ENCODE measurements at regions not wholly inside any gene's neighbourhood (a gene's known extent, or its start where the extent isn't known, plus 50 kb on each side); places are given as distances from the start of the nearest gene placed in this dataset.

GRCh38 chr2:57542081-57542480 lies 504.5 kb upstream of the VRK2 start:
- intact Hi-C loops (cut with micrococcal nuclease; ENCODE audit: unreplicated experiment) = no loop called here
- H3F3A ChIP-seq (ENCODE audit: insufficient read depth, low read depth) = no peaks in the 10 kb centered on the region
- H3K4me1 ChIP-seq (replicated peaks; ENCODE audit: insufficient read depth) = no peaks in the 10 kb centered on the region
- no peaks in the 10 kb centered on the region for H3K36me3 ChIP-seq (ENCODE audit: low read depth)
- no peak overlapping the region for H3K4me3 ChIP-seq
- TF ChIP-seq EZH2 (IDR thresholded peaks at IDR 0.05; ENCODE audit: low read depth) (no peak), CTCF (conservative IDR thresholded peaks at IDR 0.05) (no peak)
- no TSS peak for BruUV-seq (replicated peaks)
- DNase-seq = no peak
- no peaks in the 10 kb centered on the region for H3K79me2 ChIP-seq (ENCODE audit: low read depth)
- ChIA-PET CTCF (no interaction called here), POLR2A (ENCODE audit: unreplicated experiment) (no interaction called here)
- no peaks in the 10 kb centered on the region for H3K9me3 ChIP-seq (ENCODE audit: insufficient read depth, low read depth)
- H3K27me3 ChIP-seq (ENCODE audit: insufficient read depth, low read depth) = no peaks in the 10 kb centered on the region
- no peak overlapping the region for H2AFZ ChIP-seq
- H3K4me2 ChIP-seq = no peak overlapping the region
- H3K9me2 ChIP-seq (ENCODE audit: insufficient read depth) = no peaks in the 10 kb centered on the region
- no peaks in the 10 kb centered on the region for H4K20me1 ChIP-seq (ENCODE audit: insufficient read depth)
- no peak overlapping the region for H3K27ac ChIP-seq

GRCh38 chr2:57543211-57543610 lies 503.4 kb upstream of the VRK2 start:
- no peaks in the 10 kb centered on the region for H4K20me1 ChIP-seq (ENCODE audit: insufficient read depth)
- no peaks in the 10 kb centered on the region for H3K36me3 ChIP-seq (ENCODE audit: low read depth)
- H3K4me2 ChIP-seq = no peak overlapping the region
- no TSS peak for BruUV-seq (replicated peaks)
- no peaks in the 10 kb centered on the region for H3K27me3 ChIP-seq (ENCODE audit: insufficient read depth, low read depth)
- H3K4me1 ChIP-seq (replicated peaks; ENCODE audit: insufficient read depth) = no peaks in the 10 kb centered on the region
- intact Hi-C loops (cut with micrococcal nuclease; ENCODE audit: unreplicated experiment) = no loop called here
- no peak for TF ChIP-seq EZH2 (IDR thresholded peaks at IDR 0.05; ENCODE audit: low read depth)
- no peak for TF ChIP-seq CTCF (conservative IDR thresholded peaks at IDR 0.05)
- ChIA-PET POLR2A (ENCODE audit: unreplicated experiment) (no interaction called here), CTCF (no interaction called here)
- no peak overlapping the region for H2AFZ ChIP-seq
- DNase-seq = no peak
- no peaks in the 10 kb centered on the region for H3K9me3 ChIP-seq (ENCODE audit: insufficient read depth, low read depth)
- no peaks in the 10 kb centered on the region for H3K79me2 ChIP-seq (ENCODE audit: low read depth)
- no peaks in the 10 kb centered on the region for H3F3A ChIP-seq (ENCODE audit: insufficient read depth, low read depth)
- H3K27ac ChIP-seq = no peak overlapping the region
- H3K9me2 ChIP-seq (ENCODE audit: insufficient read depth) = no peaks in the 10 kb centered on the region
- no peak overlapping the region for H3K4me3 ChIP-seq

- Histone ChIP-seq H2AFZ (no peak overlapping the region), H3K4me2 (no peak overlapping the region), H4K20me1 (ENCODE audit: insufficient read depth) (no peaks in the 10 kb centered on the region), H3K4me3 (no peak overlapping the region), H3K27me3 (ENCODE audit: insufficient read depth, low read depth) (no peaks in the 10 kb centered on the region), H3F3A (ENCODE audit: insufficient read depth, low read depth) (no peaks in the 10 kb centered on the region), H3K36me3 (ENCODE audit: low read depth) (no peaks in the 10 kb centered on the region), H3K9me2 (ENCODE audit: insufficient read depth) (no peaks in the 10 kb centered on the region), H3K79me2 (ENCODE audit: low read depth) (no peaks in the 10 kb centered on the region), H3K9me3 (ENCODE audit: insufficient read depth, low read depth) (no peaks in the 10 kb centered on the region), H3K27ac (no peak overlapping the region), H3K4me1 (replicated peaks; ENCODE audit: insufficient read depth) (no peaks in the 10 kb centered on the region)
- no peak for DNase-seq
- TF ChIP-seq EZH2 (IDR thresholded peaks at IDR 0.05; ENCODE audit: low read depth) (no peak), CTCF (conservative IDR thresholded peaks at IDR 0.05) (no peak)
- ChIA-PET POLR2A (ENCODE audit: unreplicated experiment) (no interaction called here), CTCF (no interaction called here)
- intact Hi-C loops (cut with micrococcal nuclease; ENCODE audit: unreplicated experiment) = no loop called here
- no TSS peak for BruUV-seq (replicated peaks)
Observed at GRCh38 chr2:57544624-57545023, 502.0 kb upstream of the VRK2 start.

Measured in PC-9 (cell line).